CD8-positive, alpha-beta memory T cell (primary cell): ENCODE measurements at regions not wholly inside any gene's neighbourhood (a gene's known extent, or its start where the extent isn't known, plus 50 kb on each side); places are given as distances from the start of the nearest gene placed in this dataset.

Experiments
- CTCF ChIA-PET: fragments of 350-600 bp; sonication (Branson Sonifier 250); formaldehyde crosslinking; loops from one replicate; lab custom pipeline; 2021; ENCODE audit warnings: antibody characterized with exemption; lab: Charles Lee
- POLR2A ChIA-PET: fragments of 350-600 bp; sonication (Branson Sonifier 250); formaldehyde crosslinking; loops from one replicate; lab custom pipeline; 2021; ENCODE audit warnings: antibody characterized with exemption; lab: Charles Lee
- DNase-seq, 5 donors: peaks; one replicate each; pipeline versions ENCODE4 v3.0.0 to v3.0.0-alpha.2; 2020 to 2022; ENCODE audit warnings: mixed read lengths in 1 of 5
- H3K27ac ChIP-seq: one replicate; pipeline ENCODE4 v1.7.0; 2013; ENCODE audit warnings: low read depth, mild to moderate bottlenecking, low read length, moderate library complexity
- H3K27me3 ChIP-seq: 2 replicates; pipeline ENCODE4 v1.7.0; 2013; ENCODE audit warnings: low read length, mild to moderate bottlenecking; ENCODE audit not compliant: insufficient read depth, poor library complexity, severe bottlenecking
- H3K36me3 ChIP-seq: 2 replicates; pipeline ENCODE4 v1.7.0; 2013; ENCODE audit warnings: mild to moderate bottlenecking, low read length, moderate library complexity; ENCODE audit not compliant: insufficient read depth
- H3K4me1 ChIP-seq: 2 replicates; pipeline ENCODE4 v1.7.0; 2013; ENCODE audit warnings: mild to moderate bottlenecking, low read length, moderate library complexity; ENCODE audit not compliant: insufficient read depth
- H3K4me3 ChIP-seq: 2 replicates; pipeline ENCODE4 v1.7.0; 2013; ENCODE audit warnings: mild to moderate bottlenecking, low read length
- H3K9me3 ChIP-seq: 2 replicates; pipeline ENCODE4 v1.7.0; 2013; ENCODE audit warnings: mild to moderate bottlenecking, low read length
- H3K27ac Mint-ChIP-seq, 8 donors: one replicate each; pipeline ENCODE4 v1.8.0; 2020 to 2021; ENCODE audit warnings: mixed read lengths in 8 of 8, mild to moderate bottlenecking in 6 of 8, inconsistent platforms in 3 of 8, moderate library complexity in 3 of 8
- H3K27me3 Mint-ChIP-seq, 2 donors: one replicate each; pipeline ENCODE4 v1.8.0; 2020 to 2021; ENCODE audit warnings: mixed read lengths in 2 of 2, mild to moderate bottlenecking in 1 of 2, moderate library complexity in 1 of 2
- H3K36me3 Mint-ChIP-seq, 3 donors: one replicate each; pipeline ENCODE4 v1.8.0; 2020 to 2021; ENCODE audit warnings: mixed read lengths in 3 of 3, inconsistent platforms in 1 of 3, mild to moderate bottlenecking in 1 of 3
- H3K4me1 Mint-ChIP-seq, 3 donors: one replicate each; pipeline ENCODE4 v1.8.0; 2020 to 2021; ENCODE audit warnings: mixed read lengths in 3 of 3, inconsistent platforms in 1 of 3, mild to moderate bottlenecking in 1 of 3
- H3K4me3 Mint-ChIP-seq, 7 donors: one replicate each; pipeline ENCODE4 v1.8.0; 2020 to 2021; ENCODE audit warnings: mixed read lengths in 7 of 7, mild to moderate bottlenecking in 6 of 7, moderate library complexity in 4 of 7, inconsistent platforms in 2 of 7
- H3K9me3 Mint-ChIP-seq, 5 donors: one replicate each; pipeline ENCODE4 v1.8.0; 2020 to 2022; ENCODE audit warnings: mixed read lengths in 5 of 5, mild to moderate bottlenecking in 3 of 5, moderate library complexity in 2 of 5, inconsistent platforms in 1 of 5

DNA sequence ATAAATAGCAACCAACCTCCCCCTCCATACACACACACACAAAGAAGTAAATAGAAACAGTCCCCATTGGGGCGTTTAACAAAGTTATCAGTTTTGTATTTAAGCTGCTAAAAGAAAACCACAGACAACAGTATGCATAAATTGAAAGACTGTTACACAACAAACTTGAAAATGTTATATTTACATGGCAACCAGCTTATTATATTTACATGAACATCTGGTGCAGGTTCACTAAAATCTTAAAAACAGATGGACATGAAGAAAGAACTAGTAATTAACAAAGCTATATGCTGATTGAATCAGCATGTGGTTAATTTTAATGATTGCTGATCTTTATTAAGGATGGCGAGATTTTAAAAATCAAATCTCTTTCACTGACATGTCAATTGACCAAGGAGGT lies 384.7 kb downstream of the LRRIQ3 start:
- Histone ChIP-seq H3K27ac (no peak overlapping the region), H3K4me1 (no peaks in the 10 kb centered on the region), H3K36me3 (no peaks in the 10 kb centered on the region), H3K4me3 (no peak overlapping the region), H3K9me3 (no peaks in the 10 kb centered on the region), H3K27me3 (no peaks in the 10 kb centered on the region)
- H3K27ac Mint-ChIP-seq, result no peak overlapping the region
- peaks cover 2 to 19% (median 8%) of the 10 kb centered on the region in 5 donors for H3K9me3 Mint-ChIP-seq
- ChIA-PET POLR2A (no interaction called here), CTCF (no interaction called here)
- H3K36me3 Mint-ChIP-seq, result no peaks in the 10 kb centered on the region
- no peak for DNase-seq
- no peaks in the 10 kb centered on the region for H3K4me1 Mint-ChIP-seq
- H3K4me3 Mint-ChIP-seq, result no peak overlapping the region
- no peaks in the 10 kb centered on the region for H3K27me3 Mint-ChIP-seq

DNA sequence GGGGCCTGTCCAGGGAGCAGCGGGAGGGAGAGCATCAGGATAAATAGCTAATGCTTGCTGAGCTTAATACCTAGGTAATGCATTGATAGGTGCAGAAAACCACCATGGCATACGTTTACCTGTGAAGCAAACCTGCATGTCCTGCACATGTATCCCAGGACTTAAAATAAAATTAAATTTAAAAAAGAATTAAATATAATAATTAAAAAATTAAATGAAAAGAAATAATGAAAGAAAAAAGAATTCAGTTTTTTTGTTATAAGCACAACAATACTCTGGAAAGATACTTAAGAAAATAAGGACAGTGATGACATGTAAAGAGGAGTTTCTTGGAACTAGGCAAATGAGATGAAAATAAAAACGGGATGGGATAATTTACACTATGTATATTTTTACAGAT lies 386.2 kb downstream of the LRRIQ3 start:
- ChIA-PET CTCF (no interaction called here), POLR2A (no interaction called here)
- no peaks in the 10 kb centered on the region for H3K9me3 ChIP-seq
- no peaks in the 10 kb centered on the region for H3K36me3 ChIP-seq
- Mint-ChIP-seq H3K9me3 (peaks cover 3 to 21% (median 7%) of the 10 kb centered on the region in 5 donors), H3K27ac (no peak overlapping the region), H3K4me1 (no peaks in the 10 kb centered on the region), H3K36me3 (no peaks in the 10 kb centered on the region), H3K27me3 (no peaks in the 10 kb centered on the region), H3K4me3 (no peak overlapping the region)
- no peak overlapping the region for H3K4me3 ChIP-seq
- no peaks in the 10 kb centered on the region for H3K27me3 ChIP-seq
- no peaks in the 10 kb centered on the region for H3K4me1 ChIP-seq
- H3K27ac ChIP-seq, result no peak overlapping the region
- no peak for DNase-seq

GRCh38 chr1:73804935-73805334 lies 393.0 kb downstream of the LRRIQ3 start:
- Mint-ChIP-seq H3K4me3 (no peak overlapping the region), H3K4me1 (no peaks in the 10 kb centered on the region), H3K36me3 (no peaks in the 10 kb centered on the region), H3K9me3 (peaks cover 0 to 5% (median 1%) of the 10 kb centered on the region in 5 donors), H3K27me3 (no peaks in the 10 kb centered on the region), H3K27ac (no peak overlapping the region)
- H3K27ac ChIP-seq, result no peak overlapping the region
- no peak for DNase-seq
- H3K36me3 ChIP-seq, result no peaks in the 10 kb centered on the region
- CTCF ChIA-PET, result interaction anchor here (0.9 kb wide), 1 partner anchor 10 kb away, joined by 3 read pairs; no protein-coding TSS in a partner anchor
- no peaks in the 10 kb centered on the region for H3K9me3 ChIP-seq
- no peak overlapping the region for H3K4me3 ChIP-seq
- no peaks in the 10 kb centered on the region for H3K27me3 ChIP-seq
- POLR2A ChIA-PET, result no interaction called here
- H3K4me1 ChIP-seq, result no peaks in the 10 kb centered on the region

- no peaks in the 10 kb centered on the region for H3K36me3 ChIP-seq
- Mint-ChIP-seq H3K27ac (no peak overlapping the region), H3K9me3 (peaks cover 0 to 3% (median 3%) of the 10 kb centered on the region in 5 donors), H3K4me3 (no peak overlapping the region), H3K27me3 (no peaks in the 10 kb centered on the region), H3K4me1 (no peaks in the 10 kb centered on the region), H3K36me3 (no peaks in the 10 kb centered on the region)
- H3K4me3 ChIP-seq, result no peak overlapping the region
- no peaks in the 10 kb centered on the region for H3K27me3 ChIP-seq
- H3K27ac ChIP-seq, result no peak overlapping the region
- no peaks in the 10 kb centered on the region for H3K9me3 ChIP-seq
- ChIA-PET POLR2A (no interaction called here), CTCF (no interaction called here)
- H3K4me1 ChIP-seq, result no peaks in the 10 kb centered on the region
- DNase-seq, result no peak
Observed at GRCh38 chr1:73803380-73803779, 394.6 kb downstream of the LRRIQ3 start.

- no peaks in the 10 kb centered on the region for H3K27me3 Mint-ChIP-seq
- no peaks in the 10 kb centered on the region for H3K27me3 ChIP-seq
- no peaks in the 10 kb centered on the region for H3K4me1 Mint-ChIP-seq
- no peaks in the 10 kb centered on the region for H3K36me3 ChIP-seq
- no peaks in the 10 kb centered on the region for H3K9me3 ChIP-seq
- H3K4me3 Mint-ChIP-seq, result no peak overlapping the region
- peaks cover 0 to 4% (median 0%) of the 10 kb centered on the region in 5 donors for H3K9me3 Mint-ChIP-seq
- ChIA-PET POLR2A (no interaction called here), CTCF (no interaction called here)
- no peak overlapping the region for H3K4me3 ChIP-seq
- H3K27ac Mint-ChIP-seq, result no peak overlapping the region
- no peak overlapping the region for H3K27ac ChIP-seq
- no peaks in the 10 kb centered on the region for H3K4me1 ChIP-seq
- no peak for DNase-seq
- no peaks in the 10 kb centered on the region for H3K36me3 Mint-ChIP-seq
Observed at GRCh38 chr1:73801912-73802429, 396.0 kb downstream of the LRRIQ3 start.

GRCh38 chr1:73800376-73800775 lies 397.6 kb downstream of the LRRIQ3 start:
- H3K27me3 Mint-ChIP-seq, result no peaks in the 10 kb centered on the region
- peaks cover 0 to 4% (median 2%) of the 10 kb centered on the region in 5 donors for H3K9me3 Mint-ChIP-seq
- H3K27ac Mint-ChIP-seq, result no peak overlapping the region
- no peaks in the 10 kb centered on the region for H3K27me3 ChIP-seq
- no peaks in the 10 kb centered on the region for H3K36me3 Mint-ChIP-seq
- no peaks in the 10 kb centered on the region for H3K9me3 ChIP-seq
- ChIA-PET CTCF (no interaction called here), POLR2A (no interaction called here)
- H3K4me3 ChIP-seq, result no peak overlapping the region
- H3K4me1 Mint-ChIP-seq, result no peaks in the 10 kb centered on the region
- no peak for DNase-seq
- no peak overlapping the region for H3K27ac ChIP-seq
- no peaks in the 10 kb centered on the region for H3K36me3 ChIP-seq
- no peaks in the 10 kb centered on the region for H3K4me1 ChIP-seq
- no peak overlapping the region for H3K4me3 Mint-ChIP-seq

- Histone ChIP-seq H3K4me1 (no peaks in the 10 kb centered on the region), H3K9me3 (no peaks in the 10 kb centered on the region), H3K27me3 (no peaks in the 10 kb centered on the region), H3K27ac (no peak overlapping the region), H3K4me3 (no peak overlapping the region), H3K36me3 (no peaks in the 10 kb centered on the region)
- ChIA-PET CTCF (no interaction called here), POLR2A (no interaction called here)
- no peak overlapping the region for H3K27ac Mint-ChIP-seq
- no peak for DNase-seq
- peaks cover 0 to 8% (median 4%) of the 10 kb centered on the region in 5 donors for H3K9me3 Mint-ChIP-seq
- no peaks in the 10 kb centered on the region for H3K4me1 Mint-ChIP-seq
- H3K4me3 Mint-ChIP-seq, result no peak overlapping the region
- no peaks in the 10 kb centered on the region for H3K36me3 Mint-ChIP-seq
- H3K27me3 Mint-ChIP-seq, result no peaks in the 10 kb centered on the region
Observed at GRCh38 chr1:73789965-73790364, 408.0 kb downstream of the LRRIQ3 start.

DNA sequence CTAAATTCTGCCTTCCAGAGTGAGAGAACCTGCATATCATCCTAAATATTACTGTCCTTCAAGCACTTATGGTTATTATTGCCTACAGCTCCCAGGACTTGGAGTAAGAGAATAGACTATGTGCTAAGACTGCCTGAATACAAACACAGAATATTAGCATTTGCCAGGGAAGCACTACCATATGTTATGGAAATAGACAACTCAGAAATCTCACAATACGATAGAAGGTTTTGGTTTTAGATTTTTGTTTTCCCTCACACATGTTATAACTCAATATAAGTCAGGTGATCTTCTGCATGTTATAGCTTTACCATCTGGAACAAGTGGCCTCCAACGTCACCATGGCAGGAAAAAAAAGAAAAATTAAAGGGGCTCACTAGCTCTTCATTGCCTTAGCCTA lies 413.9 kb downstream of the LRRIQ3 start:
- Histone ChIP-seq H3K4me1 (no peaks in the 10 kb centered on the region), H3K36me3 (no peaks in the 10 kb centered on the region), H3K27ac (no peak overlapping the region), H3K27me3 (no peaks in the 10 kb centered on the region), H3K4me3 (no peak overlapping the region), H3K9me3 (no peaks in the 10 kb centered on the region)
- Mint-ChIP-seq H3K27ac (no peak overlapping the region), H3K36me3 (no peaks in the 10 kb centered on the region), H3K27me3 (no peaks in the 10 kb centered on the region), H3K4me3 (no peak overlapping the region), H3K4me1 (no peaks in the 10 kb centered on the region), H3K9me3 (peaks cover 0 to 13% (median 3%) of the 10 kb centered on the region in 5 donors)
- ChIA-PET CTCF (no interaction called here), POLR2A (no interaction called here)
- DNase-seq, result no peak

GRCh38 chr1:73783352-73783751 lies 414.6 kb downstream of the LRRIQ3 start:
- H3K27ac ChIP-seq, result no peak overlapping the region
- DNase-seq, result no peak
- Mint-ChIP-seq H3K4me3 (no peak overlapping the region), H3K27ac (no peak overlapping the region), H3K4me1 (no peaks in the 10 kb centered on the region), H3K9me3 (peaks cover 0 to 13% (median 2%) of the 10 kb centered on the region in 5 donors), H3K36me3 (no peaks in the 10 kb centered on the region), H3K27me3 (no peaks in the 10 kb centered on the region)
- H3K36me3 ChIP-seq, result no peaks in the 10 kb centered on the region
- H3K9me3 ChIP-seq, result no peaks in the 10 kb centered on the region
- no peaks in the 10 kb centered on the region for H3K27me3 ChIP-seq
- ChIA-PET CTCF (no interaction called here), POLR2A (no interaction called here)
- H3K4me1 ChIP-seq, result no peaks in the 10 kb centered on the region
- no peak overlapping the region for H3K4me3 ChIP-seq
